GM21423 (cell line): ENCODE measurements at regions not wholly inside any gene's neighbourhood (a gene's known extent, or its start where the extent isn't known, plus 50 kb on each side); places are given as distances from the start of the nearest gene placed in this dataset.

Source experiments
- ATAC-seq: cut with Tn5 transposase; IDR thresholded peaks from one replicate; pipeline ENCODE4 v1.9.1; 2021; ENCODE audit warnings: mild to moderate bottlenecking, moderate library complexity; ENCODE audit not compliant: unreplicated experiment

GRCh38 chr7:21084286-21084685, 297.6 kb upstream of the SP8 start:
- no peak for ATAC-seq

GRCh38 chr7:21086688-21087087, 300.0 kb upstream of the SP8 start:
- ATAC-seq: no peak

DNA sequence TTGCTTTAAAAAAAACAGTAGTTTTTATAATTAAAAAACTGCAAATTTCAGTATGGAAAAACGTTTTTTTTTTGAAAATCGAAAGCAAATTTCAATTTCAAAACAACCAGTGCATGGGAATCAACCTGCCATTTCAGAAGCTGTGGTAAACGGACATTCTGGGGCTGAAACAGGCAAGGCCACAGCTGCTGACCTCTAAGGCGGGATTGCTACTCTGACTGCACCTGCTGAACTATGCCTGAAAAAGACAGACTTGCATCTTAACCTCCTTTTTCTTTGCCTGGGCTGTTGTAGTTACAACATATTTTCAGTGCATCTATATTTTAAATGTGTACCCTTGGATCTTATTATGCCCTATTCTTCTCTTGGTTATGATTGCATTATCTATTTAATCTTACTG, 303.0 kb upstream of the SP8 start:
- ATAC-seq: no peak

DNA sequence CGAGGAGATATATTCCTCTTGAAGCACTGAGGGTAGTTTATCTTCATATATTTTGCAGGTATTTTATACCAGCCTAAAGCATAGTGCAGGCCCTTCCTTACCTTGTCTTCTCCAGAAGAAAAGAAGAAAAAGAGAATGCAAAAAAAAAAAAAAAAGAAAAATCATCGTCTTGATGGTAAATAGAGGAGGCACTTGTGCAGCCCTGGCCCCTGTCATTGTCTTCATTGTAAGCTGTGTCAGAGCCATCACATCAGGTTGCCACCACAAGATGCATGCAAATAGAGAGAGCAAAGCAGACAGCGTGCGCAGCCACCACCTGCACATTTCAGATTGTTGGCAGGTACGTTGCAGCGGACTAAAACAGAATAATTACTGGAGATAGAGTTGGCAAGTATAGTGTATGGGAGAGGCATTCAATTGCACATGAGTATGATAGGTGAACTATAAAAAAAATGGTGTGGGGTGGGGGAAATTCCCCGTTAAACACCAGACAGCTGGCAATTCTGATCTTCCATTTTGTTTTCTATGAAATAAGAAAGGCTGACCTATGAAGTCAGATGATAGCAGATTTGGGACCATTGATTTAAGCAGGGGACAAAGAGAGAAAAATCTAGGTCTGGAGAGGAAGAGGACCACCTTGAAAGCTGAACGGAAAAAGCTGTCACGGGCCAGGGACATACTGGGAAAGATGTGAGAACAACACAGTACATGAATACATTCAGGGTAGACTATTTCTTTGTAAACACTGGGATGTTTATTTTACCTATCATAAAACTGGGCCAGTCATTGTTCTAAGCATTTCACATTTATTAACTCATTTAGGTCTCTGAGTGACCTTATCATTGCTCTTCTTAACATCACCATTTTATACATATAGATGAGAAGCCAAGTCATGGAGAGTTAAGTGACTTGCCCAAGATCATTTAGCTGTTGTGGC, 306.3 kb upstream of the SP8 start:
- no peak for ATAC-seq

DNA sequence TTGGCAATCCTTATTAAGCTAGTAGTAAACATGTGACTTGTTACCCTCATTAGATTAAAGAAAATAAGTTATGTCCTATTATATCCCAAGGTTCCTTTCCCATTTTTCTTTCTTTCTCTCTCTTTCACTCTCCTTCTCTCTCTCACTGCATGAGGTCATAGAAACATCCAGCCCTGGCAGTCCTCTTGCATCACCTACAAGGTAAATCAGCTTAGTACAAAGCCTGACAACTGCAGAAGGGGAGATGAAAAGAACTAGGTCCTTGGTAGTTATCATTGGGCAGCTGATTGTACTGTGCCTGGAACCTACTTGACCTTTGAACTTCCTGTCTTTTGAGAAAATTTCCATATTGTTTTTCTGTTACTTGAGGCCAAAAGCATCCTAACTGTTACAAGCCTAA, 307.9 kb upstream of the SP8 start:
- no peak for ATAC-seq

DNA sequence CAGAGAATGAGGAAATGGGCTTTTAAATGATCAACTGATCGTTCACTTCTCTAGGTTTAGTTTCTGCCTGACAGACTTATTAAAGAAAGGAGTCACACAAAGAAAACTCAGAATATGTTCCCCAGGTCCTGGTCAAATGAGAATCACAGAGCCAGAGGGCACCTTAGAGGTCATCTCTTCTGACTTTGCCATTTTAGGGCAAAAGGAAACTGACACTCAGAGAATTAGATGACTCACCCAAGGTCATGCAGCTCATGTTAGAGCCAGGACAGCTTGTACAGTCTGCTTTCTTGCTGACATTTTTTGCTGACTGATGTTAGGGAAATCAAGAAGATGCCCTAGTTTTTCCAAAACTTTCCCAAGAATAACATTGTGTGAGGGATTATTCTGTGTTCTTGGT, 312.7 kb upstream of the SP8 start:
- no peak for ATAC-seq

DNA sequence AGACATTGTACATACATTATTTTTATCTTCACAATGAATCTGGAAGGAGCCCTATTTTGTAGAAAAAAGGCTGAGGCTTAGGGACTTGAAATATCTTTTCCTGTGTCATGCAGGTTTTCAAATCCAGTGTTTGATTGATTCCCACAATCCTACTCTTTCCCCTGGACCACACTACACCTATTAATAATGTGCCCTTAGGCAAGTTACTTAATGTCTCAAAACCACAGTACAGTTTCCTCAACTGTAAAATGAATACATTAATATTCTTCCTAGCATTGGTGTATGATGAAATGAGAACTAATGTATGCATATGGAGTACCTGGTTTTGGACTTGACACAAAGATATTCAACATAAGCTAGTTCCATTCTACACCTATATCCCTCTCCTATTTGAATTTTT, 313.3 kb upstream of the SP8 start:
- ATAC-seq: no peak

DNA sequence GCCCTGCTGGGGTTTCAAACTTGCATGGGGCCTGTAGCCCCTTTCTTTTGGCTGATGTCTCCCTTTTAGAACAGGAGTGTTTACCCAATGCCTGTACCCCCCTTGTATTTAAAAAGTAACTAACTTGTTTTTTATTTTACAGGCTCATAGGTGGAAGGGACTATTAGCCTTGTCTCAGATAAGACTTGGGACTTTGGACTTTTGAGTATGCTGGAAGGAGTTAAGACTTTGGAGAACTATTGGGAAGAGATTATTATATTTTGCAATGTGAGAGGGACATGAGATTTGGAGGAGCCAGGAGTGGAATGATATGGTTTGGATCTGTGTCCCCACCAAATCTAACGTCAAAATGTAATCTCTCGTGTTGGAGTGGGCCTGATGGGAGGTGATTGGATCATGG, 314.9 kb upstream of the SP8 start:
- ATAC-seq: no peak

DNA sequence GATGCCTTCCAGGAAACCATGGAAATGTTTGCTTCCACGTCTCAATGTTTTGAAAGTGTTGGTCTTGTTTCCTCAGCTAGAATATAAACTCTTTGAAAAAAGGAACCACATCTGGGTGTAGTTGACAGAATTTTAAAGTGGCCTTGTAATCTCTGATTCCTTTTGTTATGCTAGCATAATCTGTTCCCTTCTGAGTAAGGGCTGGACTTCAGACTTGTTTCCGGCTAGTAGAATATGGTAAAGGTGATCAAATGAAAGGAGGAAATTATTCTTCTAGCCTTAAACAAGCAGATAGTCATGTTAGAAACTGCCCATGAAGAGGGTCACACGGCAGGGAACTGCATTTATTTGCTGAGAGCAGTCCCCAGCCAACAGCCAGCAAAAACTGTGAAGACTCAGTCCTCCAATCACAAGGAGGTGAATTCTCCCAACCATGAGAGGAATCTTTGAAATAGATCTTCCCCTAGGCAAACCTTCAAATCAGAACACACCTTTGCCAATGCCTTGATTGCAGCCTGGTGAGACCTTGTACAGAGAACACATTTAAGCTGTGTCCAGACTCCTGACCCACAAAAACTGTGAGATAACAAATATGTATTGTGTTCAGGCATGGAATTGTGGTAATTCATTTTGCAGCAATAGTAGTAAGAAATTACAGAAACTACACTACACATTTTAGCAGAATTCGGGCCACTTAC, 316.9 kb upstream of the SP8 start:
- no peak for ATAC-seq

DNA sequence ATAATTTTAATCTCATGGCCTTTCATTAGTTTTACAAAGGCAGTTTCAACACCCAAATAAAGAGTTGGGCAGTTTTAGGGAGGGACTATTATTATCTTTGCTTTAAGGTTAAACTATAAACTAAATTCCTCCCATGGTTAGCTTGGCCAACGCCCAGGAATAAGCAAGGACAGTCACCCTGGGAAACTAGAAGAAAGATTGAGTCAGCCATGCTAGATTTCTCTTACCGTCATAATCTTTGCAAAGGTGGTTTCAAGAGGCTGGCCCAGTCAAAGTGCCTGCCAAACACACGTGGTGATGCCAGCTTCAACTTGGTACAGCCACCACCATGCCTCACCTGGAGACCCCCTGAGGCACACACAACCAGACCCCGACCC, 317.4 kb upstream of the SP8 start:
- ATAC-seq: no peak

- no peak for ATAC-seq
Measured at GRCh38 chr7:21106296-21106732, 319.6 kb upstream of the SP8 start.

GRCh38 chr7:21107101-21107500, 320.4 kb upstream of the SP8 start:
- no peak for ATAC-seq

DNA sequence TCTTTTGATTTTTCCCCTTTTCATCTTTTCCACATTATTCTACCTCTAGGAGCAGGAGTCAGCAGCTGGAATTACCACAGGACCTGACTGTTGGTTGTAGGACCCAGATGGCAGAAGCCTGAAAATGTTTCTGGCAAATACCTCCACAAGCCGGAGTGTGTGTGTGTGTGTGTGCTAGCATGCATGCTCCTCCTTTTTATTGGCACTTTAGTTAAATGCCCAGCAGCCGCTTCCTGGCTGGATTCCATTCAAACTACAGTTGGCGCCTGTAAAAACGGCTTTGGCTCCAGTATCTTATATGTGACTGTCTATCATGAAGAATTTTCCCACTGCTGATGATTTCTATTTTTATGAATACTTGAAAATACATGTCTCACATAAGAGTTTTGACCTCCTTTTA, 319.7 kb upstream of the SP4 start:
- no peak for ATAC-seq

GRCh38 chr7:21113609-21114415, 314.1 kb upstream of the SP4 start:
- ATAC-seq: no peak

GRCh38 chr7:21123586-21123985, 304.3 kb upstream of the SP4 start:
- ATAC-seq: no peak

DNA sequence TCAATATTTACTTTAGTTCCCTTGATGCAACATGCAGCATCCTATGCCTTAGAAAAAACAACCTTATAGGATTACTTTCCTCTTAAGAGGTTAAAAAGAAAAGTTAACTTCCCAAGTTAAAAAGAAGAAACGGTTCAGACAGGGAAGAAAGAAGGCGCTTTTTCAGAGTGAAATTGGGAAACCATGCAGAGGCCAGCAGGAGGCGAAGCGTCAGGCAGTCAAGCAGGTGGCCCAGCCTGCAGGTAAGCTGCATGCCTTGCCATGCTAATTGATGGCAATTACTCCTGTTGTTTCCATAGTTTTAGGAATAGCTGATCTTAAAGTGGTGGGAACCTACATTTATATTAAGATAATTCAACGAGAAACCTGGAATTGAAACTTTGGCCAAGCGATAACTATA, 302.6 kb upstream of the SP4 start:
- ATAC-seq: no peak

- ATAC-seq: no peak
Measured at GRCh38 chr7:21128062-21128817, 299.6 kb upstream of the SP4 start.

GRCh38 chr7:21131897-21132296, 296.0 kb upstream of the SP4 start:
- ATAC-seq: no peak

DNA sequence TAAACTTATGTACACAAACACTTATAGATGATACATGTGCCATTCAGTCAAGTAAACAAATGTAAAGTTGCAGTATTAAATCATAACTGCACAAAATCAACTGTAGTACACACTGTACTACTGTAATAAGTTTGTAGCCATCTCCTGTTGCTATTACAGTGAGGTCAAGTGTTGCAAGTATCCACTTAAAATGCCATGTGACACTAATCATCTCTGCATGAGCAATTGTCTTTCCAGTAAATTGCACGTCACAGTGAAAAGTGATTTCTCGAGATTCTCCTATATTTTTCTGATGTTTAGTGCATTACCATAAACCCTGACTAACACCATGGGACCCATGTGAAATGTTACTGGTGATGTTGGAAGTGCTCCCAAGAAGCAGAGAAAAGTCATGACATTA, 293.3 kb upstream of the SP4 start:
- no peak for ATAC-seq

DNA sequence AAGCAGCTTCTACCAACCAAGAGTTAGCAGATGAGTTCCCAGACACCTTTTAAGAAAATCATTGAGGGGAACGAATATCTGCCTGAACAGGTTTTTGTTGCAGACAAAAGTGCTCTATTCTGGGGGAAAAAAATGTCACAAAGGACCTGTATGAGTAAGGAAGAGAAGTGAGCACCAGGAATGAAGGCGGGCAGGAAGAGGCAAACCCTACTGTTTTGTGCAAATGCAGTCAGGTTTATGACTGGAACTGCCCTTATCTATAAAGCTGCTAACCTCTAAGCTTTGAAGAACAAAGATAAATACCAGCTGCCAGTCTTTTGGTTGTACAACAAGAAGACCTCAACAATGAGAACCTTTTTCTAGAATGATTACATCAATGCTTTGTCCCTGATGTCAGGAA, 292.4 kb upstream of the SP4 start:
- no peak for ATAC-seq

DNA sequence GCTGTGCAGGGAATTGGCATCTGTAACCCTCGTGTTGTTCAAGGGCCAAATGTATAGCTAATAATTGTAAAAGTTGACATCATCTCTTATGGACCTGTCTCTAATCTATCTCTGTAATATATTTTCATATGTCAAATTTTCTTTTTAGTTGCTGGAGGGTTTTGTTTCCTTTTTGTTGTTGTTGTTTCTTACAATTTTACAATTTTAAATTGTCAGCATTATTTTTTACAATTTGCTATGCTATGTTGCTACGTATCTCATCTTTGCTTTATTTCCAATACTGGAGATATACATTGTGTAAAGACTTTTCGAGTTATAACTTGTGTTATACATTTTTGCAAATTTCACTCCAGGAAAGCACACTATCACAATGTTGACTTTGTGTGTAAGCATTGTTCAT, 290.2 kb upstream of the SP4 start:
- no peak for ATAC-seq
